EL (cell line): ENCODE measurements at regions not wholly inside any gene's neighbourhood (a gene's known extent, or its start where the extent isn't known, plus 50 kb on each side); places are given as distances from the start of the nearest gene placed in this dataset.

Source experiments
- DNase-seq: peaks from one replicate; pipeline ENCODE4 v3.0.0-alpha.2; 2016

- DNase-seq: no peak
Measured at GRCh38 chr2:66805016-66805865, 370.3 kb downstream of the MEIS1 start.

- no peak for DNase-seq
Measured at GRCh38 chr2:66805968-66806367, 371.0 kb downstream of the MEIS1 start.

- no peak for DNase-seq
Measured at GRCh38 chr2:66813525-66813924, 378.6 kb downstream of the MEIS1 start.

GRCh38 chr2:66813976-66814375 is 379.1 kb downstream of the MEIS1 start:
- peak; percentile 7 for DNase-seq

- no peak for DNase-seq
Measured at GRCh38 chr2:66814916-66815315, 380.0 kb downstream of the MEIS1 start.

GRCh38 chr2:66815886-66816285 is 381.0 kb downstream of the MEIS1 start:
- DNase-seq: no peak

- DNase-seq: no peak
Measured at GRCh38 chr2:66821168-66821567, 386.2 kb downstream of the MEIS1 start.

GRCh38 chr2:66822186-66822585 is 387.3 kb downstream of the MEIS1 start:
- DNase-seq: no peak

GRCh38 chr2:66824926-66825325 is 390.0 kb downstream of the MEIS1 start:
- no peak for DNase-seq

GRCh38 chr2:66827851-66828250 is 392.9 kb downstream of the MEIS1 start:
- DNase-seq: no peak

GRCh38 chr2:66828876-66829275 is 394.0 kb downstream of the MEIS1 start:
- no peak for DNase-seq

GRCh38 chr2:66830881-66831280 is 396.0 kb downstream of the MEIS1 start:
- no peak for DNase-seq

GRCh38 chr2:66832646-66833435 is 397.9 kb downstream of the MEIS1 start:
- no peak for DNase-seq

- DNase-seq: no peak
Measured at GRCh38 chr2:66834859-66835258, 399.9 kb downstream of the MEIS1 start.

GRCh38 chr2:66836851-66837250 is 401.9 kb downstream of the MEIS1 start:
- DNase-seq: no peak

- DNase-seq: peak; percentile 98
Measured at GRCh38 chr2:66839551-66840320, 404.8 kb downstream of the MEIS1 start.

GRCh38 chr2:66840321-66841002 is 405.5 kb downstream of the MEIS1 start:
- DNase-seq: peak; percentile 40

- no peak for DNase-seq
Measured at GRCh38 chr2:66843847-66844246, 408.9 kb downstream of the MEIS1 start.

- peak; percentile 41 for DNase-seq
Measured at GRCh38 chr2:66845307-66845706, 410.4 kb downstream of the MEIS1 start.

- no peak for DNase-seq
Measured at GRCh38 chr2:66846887-66847286, 412.0 kb downstream of the MEIS1 start.

- DNase-seq: no peak
Measured at GRCh38 chr2:66849153-66849755, 414.3 kb downstream of the MEIS1 start.

- no peak for DNase-seq
Measured at GRCh38 chr2:66850376-66850775, 415.5 kb downstream of the MEIS1 start.
